GM20431 (cell line): ENCODE measurements at regions not wholly inside any gene's neighbourhood (a gene's known extent, or its start where the extent isn't known, plus 50 kb on each side); places are given as distances from the start of the nearest gene placed in this dataset.

Experiments used
- in situ Hi-C: fragments of 300-500 bp; cut with MseI, MboI; formaldehyde crosslinking; loops from one replicate; pipeline ENCODE4 v1.15.0; 2020; ENCODE audit warnings: low sequenced_read_pairs; ENCODE audit not compliant: unreplicated experiment

DNA sequence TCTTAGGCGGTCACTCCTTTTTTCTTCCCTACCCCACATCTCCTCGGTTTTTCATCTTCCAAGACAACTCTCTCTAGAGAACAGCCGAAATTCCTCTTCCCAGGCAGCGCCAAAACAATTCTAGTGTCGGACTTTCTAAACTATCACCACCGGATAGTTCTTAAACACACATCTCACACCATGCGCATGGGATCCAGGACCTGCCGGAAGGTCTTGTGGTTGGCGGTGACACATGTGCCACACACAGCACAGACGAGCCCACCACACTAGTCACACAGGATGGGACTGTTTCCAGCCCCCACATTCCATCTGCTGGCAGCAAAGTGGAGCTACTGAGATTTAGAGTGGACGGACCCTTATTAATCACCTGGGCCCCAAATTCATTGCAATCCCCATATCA, 614.9 kb upstream of the CADM1 start:
- in situ Hi-C loops: no loop called here

DNA sequence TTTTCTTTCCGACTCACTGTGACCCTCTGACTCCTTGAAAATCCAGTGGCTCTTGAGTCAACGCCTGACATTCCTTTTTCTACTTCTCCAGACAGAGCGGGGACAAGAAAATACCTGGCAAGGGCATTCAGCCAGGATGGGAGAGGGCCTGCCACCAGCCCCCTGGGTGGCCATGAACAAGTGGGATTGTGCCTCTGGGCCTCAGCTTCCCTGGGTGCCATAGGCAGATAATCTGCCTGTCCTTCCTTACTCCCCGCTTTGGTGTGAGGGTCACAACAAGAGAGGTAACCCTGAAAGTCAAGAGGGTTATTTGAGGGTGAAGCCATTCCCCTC, 613.9 kb upstream of the CADM1 start:
- in situ Hi-C loops: no loop called here

DNA sequence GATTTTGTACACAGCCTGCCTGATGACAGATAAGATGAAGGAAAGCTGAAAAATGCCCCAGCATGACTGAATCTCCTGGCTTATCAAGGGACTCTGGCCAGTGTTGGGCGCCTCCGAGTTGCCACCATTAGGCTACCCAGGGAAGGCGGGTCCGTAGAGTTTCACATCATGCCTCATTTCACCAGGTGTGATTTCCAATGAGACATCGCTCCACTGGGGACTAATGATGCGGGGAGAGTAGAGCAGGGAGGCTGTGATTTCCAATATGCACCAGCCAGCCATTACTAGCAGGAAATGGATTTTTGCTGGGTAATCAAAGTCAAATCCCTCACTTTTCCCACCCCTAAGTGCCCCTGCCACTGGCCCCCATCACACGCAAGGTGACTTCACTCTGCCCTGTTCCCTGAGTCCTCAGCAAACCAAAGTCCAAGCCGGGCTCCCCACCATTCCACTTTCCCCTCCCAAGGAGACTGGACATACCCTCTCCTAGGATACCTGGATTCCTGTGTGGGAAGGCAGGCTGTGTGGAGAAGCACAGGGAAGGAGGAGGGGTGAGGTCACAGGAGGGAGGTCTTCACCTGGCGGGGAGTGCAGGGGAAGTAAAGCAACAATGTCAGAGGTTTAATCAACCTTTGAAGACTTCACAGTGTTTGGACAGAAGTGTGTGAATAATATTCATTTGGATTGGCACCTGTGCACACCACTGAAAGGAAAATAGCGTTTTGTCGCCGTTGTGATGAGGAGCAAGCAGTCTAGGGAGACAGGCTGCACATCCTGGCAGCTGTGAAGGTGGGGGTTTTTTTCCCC, 613.3 kb upstream of the CADM1 start:
- in situ Hi-C loops: no loop called here

DNA sequence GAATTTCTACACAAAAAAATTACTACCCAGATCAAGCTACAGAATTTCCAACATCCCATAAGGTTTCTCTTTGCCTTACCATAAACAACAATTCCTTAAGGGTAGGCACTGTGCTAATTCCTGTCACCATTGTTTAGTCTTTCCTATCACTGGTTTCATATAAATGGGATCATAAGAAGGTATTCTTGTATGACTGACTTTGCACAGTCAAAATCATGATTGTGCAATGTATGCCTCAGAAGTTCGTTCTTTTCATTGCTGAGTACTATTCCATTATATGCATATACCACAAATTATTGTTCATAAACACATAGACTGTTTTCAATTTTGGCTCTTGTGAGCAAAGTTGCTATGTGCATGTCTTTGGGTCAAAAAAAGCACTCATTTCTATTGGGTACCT, 611.6 kb upstream of the CADM1 start:
- in situ Hi-C loops: no loop called here

DNA sequence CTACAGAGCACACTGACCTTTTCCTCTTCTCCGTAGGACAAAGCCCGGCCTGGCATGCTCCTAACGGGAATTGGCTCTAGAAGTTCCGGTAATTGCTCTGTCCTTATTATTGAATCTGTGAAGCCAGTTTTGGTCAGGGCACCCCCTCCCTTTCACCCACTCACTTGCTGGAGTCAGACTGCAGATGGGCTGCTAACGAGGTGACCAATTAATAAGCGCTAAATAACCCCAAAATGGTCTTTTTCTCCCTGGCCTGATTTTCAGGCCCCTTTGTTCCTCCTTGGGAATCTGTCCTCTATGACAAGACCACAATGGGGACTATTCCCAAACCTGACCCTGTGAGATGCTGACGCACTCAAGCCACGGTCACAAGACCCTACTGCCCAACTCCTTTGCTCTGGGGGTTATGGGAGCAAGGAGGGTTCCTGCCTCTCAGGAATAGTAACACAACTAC, 610.0 kb upstream of the CADM1 start:
- in situ Hi-C loops: no loop called here

DNA sequence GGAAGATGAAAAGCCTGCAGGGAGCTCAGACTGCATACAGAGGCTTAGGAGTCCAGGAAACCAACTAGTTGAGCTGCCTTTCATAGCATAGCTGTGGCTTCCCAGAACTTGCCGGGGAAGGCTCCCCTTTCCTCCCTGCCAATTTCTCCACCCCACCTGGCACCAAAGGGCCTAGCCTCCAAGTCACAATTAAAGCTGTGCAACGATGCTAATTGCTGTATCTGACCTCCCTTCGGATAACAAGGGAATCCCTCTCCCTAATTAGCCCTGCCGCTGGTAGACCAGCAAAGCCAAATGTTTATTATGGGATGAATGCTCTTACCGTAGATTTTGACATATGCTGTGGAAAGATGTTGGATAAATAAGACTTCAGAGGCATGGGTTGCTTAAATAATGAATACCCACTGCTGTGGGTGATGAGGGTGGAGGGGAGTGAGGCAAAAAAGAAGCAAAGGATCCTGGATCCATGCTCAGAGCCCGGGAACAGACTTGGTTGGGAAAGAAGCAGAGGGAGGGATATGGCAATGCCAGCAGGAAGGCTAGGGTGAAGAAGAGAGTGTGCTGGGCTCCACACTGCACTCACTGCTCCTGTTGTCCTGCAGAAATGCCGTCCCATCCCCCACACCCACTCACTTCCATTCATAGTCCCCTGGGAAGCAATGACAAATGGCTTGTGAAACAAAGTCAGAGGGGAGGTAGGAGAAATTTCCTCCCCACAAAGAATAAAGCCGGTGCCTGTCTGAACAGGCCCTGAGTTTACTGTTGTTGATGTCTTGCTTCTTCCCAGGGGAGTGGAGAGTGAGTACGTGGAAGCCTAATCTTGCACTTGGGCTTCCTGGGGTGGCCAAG, 608.1 kb upstream of the CADM1 start:
- in situ Hi-C loops: no loop called here

DNA sequence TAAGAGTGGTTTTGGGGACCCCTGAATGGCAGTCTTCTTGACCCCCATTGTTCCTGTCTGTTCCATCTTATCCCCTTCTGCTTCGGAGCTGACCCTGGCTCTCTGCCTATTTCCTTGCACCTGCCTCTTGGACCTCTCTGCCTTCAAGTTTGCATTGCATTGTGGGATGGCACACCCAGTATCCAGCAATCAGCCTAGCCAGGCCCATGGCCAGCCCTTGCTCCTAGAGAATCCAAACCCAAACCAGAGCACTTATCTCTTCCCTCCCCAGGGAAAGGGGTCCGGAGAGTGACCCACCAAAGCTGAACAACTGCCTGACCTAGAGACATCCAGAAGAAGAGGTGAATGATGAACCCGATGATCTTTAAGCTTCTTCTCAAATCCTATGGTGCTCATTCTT, 607.3 kb upstream of the CADM1 start:
- in situ Hi-C loops: no loop called here

DNA sequence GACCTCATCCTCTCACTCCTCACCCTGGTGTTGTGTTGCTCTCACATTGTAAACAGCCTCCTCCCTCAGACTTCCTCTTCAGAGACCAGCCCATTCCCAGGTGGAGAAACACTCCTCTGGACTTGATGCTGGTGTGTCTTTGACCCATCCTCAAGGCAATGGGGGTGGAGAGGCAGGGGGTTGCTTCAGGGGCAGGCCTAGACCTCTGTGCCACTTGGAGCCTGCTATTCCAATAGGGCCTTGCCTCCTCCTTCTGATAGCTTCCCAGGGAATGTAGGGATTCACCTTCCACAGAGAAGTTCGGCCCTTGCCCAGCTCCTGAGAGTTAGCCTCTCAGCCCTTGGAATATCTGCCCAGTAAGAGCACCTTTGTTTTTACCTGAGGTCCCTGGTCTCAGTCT, 606.6 kb upstream of the CADM1 start:
- in situ Hi-C loops: no loop called here

DNA sequence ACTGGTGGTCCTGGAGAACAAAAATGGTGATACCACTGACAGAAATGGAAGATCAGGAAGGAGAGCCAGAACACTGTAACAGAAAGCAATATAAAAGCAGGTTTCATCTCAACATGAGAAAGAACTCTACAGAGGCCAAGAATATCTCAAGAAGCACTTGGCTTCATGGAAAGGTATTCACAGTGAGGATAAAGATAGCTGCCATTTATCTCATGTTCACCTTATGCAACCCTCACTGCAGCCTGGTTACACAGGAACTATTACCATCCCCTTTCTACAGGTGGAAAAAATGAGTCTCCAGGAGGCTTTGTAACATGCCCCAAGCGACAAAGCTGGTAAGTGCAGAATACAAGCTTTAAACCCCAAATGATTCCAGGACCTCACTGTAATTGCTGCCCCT, 606.1 kb upstream of the CADM1 start:
- in situ Hi-C loops: no loop called here

DNA sequence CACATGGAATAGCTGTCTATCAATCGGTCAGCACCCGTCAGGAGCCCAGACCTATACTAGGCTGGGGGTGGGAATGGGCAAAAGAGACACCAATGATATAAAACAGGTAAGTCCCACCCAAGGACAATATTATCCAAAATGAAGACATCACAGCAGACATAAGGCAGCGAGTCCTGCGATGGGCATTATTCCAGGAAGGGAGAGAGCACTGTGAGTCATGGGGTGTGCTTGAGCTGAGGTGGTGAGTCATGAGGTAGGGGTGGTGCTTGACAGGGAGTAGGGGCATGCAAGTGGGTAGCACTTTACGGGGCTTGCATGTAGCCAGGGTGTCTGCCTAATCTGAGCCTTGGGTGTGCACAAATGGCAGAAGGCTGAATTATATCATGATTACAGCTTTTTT, 605.0 kb upstream of the CADM1 start:
- in situ Hi-C loops: no loop called here

DNA sequence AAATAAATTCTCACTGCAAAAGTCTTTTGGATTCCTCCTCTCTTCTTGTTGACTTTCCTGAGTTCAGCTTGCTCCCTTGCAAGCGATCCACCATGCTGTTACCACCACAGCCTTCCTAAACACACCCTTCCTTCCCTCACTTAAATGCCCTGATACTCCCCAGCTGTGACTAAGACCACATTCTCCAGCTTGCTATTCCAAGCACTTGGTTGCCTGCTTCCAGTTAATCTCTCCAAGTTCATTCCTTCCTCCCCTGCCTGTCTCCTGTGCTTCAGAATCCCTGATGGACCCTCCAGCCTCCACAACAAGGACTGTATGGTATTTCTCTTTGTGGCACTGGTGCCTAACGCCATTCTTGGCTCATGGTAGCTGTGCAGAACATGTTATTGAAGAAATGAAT, 603.9 kb upstream of the CADM1 start:
- in situ Hi-C loops: no loop called here

DNA sequence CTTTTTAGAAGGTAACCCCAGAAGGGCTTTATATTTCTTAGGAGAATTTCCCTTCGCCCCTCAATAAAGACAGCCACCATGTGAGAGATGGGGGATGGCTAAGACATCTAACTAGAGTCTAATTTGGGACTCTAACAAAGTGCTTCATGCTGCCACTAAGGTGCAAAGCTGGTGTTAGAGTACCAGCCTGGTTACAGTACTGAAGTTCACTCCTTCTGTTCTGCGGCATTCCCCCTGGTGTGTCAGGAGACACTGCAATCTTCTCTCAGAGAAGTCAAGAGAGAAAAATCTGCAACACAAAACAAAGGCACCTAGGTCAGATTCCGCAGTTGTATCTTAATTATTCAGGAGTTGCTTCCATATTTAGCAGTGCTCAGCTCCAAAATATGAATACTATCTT, 603.0 kb upstream of the CADM1 start:
- in situ Hi-C loops: no loop called here

DNA sequence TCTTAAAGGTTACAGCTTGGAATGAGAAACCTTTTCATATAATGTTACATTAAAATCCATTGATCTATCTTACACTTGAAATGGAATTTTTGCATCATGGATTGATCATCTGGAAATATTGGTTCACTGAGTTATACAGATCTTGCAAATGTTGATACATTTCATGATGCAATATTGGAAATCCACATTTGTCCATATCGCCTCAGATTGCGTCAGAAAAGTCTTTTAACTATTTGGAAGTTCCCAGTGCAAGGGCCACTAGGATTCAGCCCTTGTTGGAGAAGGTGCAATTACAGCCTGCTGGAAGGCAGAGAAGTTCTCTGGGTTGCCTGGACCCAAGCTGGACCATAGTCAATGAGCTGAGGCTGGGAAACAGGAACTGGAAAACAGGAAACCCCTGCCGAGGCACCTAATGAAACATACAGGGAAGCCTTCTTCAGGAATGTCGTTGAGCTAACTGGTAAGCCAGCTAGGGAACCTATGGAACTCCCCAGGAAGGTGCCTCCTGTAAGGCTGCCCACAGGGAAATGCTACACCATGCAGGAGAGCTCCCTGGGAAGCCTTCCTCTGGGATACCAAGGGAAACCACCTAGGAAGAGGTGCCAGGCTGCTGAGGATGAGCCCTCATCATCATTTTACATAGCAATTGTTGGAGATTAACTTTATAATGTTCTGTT, 600.4 kb upstream of the CADM1 start:
- in situ Hi-C loops: no loop called here

DNA sequence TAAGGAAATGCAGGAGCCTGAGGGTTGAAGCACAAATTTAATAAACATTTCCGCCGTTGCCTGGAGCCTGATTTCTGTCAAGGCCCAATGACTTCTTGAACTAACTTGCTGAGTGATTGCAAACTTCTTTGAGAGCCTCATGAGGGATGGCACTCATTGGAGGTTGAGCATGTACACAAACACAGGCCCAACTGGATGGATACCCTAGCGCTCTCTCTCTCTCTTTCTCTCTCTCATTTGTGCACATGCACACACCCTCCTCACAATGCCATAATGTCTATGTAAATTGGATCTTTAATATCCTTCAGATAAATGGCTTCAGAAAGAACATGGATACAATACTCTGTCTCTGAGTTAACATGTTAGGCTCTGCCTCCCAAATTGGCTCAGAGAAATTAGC, 597.7 kb upstream of the CADM1 start:
- in situ Hi-C loops: no loop called here

DNA sequence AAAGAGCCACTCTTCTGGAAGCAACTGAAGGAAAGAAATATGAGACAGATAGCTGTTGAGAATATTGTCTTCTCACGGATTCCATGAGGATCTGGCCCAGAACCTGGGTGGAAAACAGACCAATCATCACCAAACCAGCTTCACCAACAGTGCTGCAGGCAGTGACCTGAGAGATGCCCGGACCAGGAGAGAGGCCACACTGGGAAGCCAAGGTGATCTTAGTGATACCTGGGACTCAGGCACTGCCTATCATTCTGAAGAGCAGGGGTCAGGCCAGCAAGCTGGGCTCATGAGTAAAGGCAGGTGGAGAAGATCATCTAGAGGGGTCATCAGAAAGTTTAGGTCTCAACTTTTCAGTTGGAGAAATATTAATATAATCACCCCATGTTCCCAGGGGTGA, 595.8 kb upstream of the CADM1 start:
- in situ Hi-C loops: no loop called here

DNA sequence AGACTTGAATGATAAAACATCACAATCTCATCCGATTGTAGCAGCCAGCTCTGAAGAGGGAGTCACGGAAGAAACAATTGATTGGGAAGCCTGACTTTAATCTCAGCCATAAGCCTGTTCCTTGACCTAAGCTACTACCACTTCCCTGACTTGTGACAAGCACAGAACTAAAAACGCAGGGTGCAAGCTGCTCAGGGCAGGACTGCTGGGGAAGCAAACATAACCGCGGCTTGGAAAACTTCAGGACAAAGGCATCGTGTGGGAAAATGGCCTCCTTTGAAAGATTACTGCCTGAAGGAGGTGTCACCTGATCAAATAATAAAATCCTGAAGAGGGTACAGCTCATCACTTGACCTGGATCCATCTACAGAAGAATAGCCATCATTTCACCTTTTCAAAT, 595.3 kb upstream of the CADM1 start:
- in situ Hi-C loops: no loop called here

DNA sequence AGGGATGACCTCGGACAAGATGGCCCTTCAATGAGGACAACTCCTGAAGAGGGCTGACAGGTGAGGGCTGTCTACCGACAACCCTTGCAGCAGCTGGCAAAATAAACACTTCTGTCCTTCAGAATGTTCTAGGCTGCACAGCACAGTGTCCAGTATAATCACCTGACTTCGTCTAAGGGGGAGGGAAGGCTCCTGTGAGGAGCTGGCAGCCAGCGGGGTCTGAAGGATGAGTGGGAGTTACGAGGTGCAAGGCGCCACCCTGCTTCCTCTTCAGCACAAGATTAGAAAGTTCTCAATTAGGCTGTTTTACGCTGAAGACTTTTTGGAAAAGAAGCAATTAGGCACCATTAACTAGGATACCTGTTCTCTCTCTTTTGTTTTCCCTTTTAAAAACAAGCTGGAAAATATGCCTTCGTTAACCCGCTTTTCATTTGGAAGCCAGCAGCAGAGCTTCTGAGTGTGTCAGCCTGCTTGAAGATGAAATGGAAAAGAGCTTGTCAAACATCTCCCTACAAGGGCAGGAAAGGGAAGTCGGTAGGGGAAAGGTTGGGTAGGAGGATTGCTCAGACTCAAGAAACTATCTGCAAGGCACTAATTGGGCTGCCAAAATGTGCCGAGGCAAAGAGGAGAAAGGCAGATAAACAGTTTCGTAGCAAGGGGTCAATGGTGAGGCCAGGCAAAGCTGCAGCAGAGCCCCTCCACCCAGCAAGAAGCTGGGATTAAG, 592.2 kb upstream of the CADM1 start:
- in situ Hi-C loops: no loop called here

DNA sequence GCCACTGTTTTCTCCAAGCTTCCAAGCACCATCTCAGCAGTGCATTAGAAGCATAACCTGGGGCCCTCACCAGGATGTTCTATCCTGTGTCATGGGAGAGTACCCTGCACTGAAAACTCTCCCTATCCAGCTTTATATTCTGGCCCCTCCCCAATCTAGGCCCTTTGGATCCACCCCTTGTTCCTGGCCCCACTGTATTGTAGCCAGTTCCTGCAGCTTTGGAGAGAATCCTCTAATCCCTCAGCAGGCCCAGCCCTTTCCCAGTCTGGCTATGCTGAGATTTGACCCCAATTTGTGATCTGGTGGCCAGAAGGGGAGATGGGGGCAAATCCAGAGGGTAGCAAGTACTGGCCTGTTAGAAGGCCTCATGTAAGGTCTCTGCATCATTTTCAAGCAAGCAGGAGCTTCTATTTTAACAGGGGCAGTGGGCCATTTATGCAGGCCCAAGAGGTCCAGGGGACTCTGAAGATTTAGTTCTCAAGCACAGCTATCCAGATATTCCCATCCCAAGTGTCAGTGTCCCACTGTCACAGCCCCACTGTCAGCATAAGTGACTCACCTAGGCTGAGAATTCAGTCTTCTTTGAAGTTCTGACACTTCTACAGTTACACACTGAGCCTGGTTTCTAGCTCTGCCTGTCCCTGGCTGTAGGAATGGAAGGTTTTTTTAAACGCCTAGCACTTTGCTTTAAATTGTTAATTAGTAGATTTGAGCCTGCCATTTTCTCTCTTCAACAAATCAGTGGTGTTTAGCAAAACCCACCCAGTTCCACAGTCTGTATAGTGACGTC, 589.5 kb upstream of the CADM1 start:
- in situ Hi-C loops: no loop called here

DNA sequence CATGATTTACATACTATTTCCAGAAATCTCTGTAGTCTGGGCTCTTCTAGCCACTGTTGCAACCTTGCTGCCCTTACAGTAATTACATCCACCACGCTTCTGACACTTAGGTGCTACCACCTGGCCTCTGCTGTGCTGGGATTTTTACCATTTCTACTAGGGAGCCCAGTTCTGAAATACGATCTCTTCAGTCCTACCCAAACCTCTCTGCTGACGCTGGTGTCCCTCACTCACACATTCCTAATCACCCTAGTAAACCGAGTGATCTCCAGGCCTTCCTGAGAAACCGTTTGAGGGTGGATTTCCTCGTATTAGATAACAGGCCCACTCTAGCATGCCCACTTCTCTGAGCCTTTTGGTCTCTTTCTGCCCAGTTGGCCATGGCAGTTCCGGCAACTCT, 588.9 kb upstream of the CADM1 start:
- in situ Hi-C loops: no loop called here

DNA sequence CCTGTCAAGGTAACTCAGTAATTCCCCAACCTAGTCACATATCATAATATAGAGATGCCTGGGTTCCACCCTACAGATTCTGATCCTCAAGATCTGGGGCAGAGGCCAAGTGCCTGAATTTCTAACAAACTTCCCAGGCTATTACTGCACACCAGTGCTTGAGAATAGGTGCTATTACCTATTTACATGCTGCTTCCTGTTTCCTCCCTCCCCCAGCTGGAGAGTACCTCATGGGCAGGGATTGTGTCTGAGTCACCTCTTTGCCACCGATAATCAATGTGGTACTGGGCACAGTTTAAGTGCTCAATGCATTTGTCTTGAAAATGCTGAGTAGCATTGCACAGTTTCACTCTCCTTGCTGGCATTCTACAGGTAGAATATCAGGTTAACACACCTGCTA, 582.2 kb upstream of the CADM1 start:
- in situ Hi-C loops: no loop called here
